Panc1 (cell line): ENCODE measurements at regions not wholly inside any gene's neighbourhood (a gene's known extent, or its start where the extent isn't known, plus 50 kb on each side); places are given as distances from the start of the nearest gene placed in this dataset.

Experiments
- CTCF ChIP-seq: fragments of 450-650 bp; IDR thresholded peaks from 2 replicates; pipeline ENCODE4 v1.5.1; 2017; ENCODE audit warnings: mild to moderate bottlenecking
- POLR2AphosphoS5 ChIP-seq: IDR thresholded peaks from 2 replicates; pipeline ENCODE4 v1.6.1; 2012; ENCODE audit warnings: mild to moderate bottlenecking, low read depth, low read length, moderate library complexity
- REST ChIP-seq, 2 experiments: IDR thresholded peaks; 2 replicates each; pipeline ENCODE4 v1.6.1; 2011 to 2012; ENCODE audit warnings: low read depth in 2 of 2, control low read depth in 1 of 2, low read length in 1 of 2, mild to moderate bottlenecking in 1 of 2, moderate library complexity in 1 of 2; ENCODE audit not compliant: insufficient read depth in 1 of 2
- SIN3A ChIP-seq: IDR thresholded peaks from 2 replicates; pipeline ENCODE4 v1.6.1; 2012; ENCODE audit warnings: low read depth, mild to moderate bottlenecking, low read length, moderate library complexity, borderline replicate concordance; ENCODE audit not compliant: insufficient read depth

- no peak for TF ChIP-seq CTCF
- TF ChIP-seq POLR2AphosphoS5 = no peak
- no peak for TF ChIP-seq REST (IDR thresholded peaks at IDR 0.05; ENCODE audit: insufficient read depth in 1 of 2, low read depth in 2 of 2, low read length in 1 of 2)
- no peak for TF ChIP-seq SIN3A
Measured at GRCh38 chr16:10261077-10261476, 78.8 kb upstream of the GRIN2A start.
